Superior temporal gyrus (tissue), 1 donor: ENCODE measurements at regions not wholly inside any gene's neighbourhood (a gene's known extent, or its start where the extent isn't known, plus 50 kb on each side); places are given as distances from the start of the nearest gene placed in this dataset.
"Not testable (repeated sequence)": the region's sequence is repeated elsewhere in the genome, so short reads cannot be mapped to it uniquely, and the experiment has no call there.

ENCODE experiments used
- DNase-seq: peaks from one replicate; pipeline ENCODE4 v3.0.0-alpha.2; 2016; ENCODE audit errors: extremely low spot score

- DNase-seq = peak; percentile 77
These were observed 171.6 kb downstream of the PCDH10 start for GRCh38 chr4:133320576-133321170.

- peak; percentile 61 for DNase-seq
These were observed 167.8 kb downstream of the PCDH10 start for GRCh38 chr4:133316909-133317308.

GRCh38 chr4:133314991-133315390, 165.9 kb downstream of the PCDH10 start:
- no peak for DNase-seq

GRCh38 chr4:133287396-133287795, 138.3 kb downstream of the PCDH10 start:
- DNase-seq = no peak

GRCh38 chr4:133278591-133278990, 129.5 kb downstream of the PCDH10 start:
- no peak for DNase-seq

- DNase-seq = not testable (repeated sequence)
These were observed 128.8 kb downstream of the PCDH10 start for GRCh38 chr4:133277940-133278339.

GRCh38 chr4:133275246-133275645, 126.2 kb downstream of the PCDH10 start:
- no peak for DNase-seq

GRCh38 chr4:133273401-133273800, 124.3 kb downstream of the PCDH10 start:
- no peak for DNase-seq

- no peak for DNase-seq
These were observed 121.0 kb downstream of the PCDH10 start for GRCh38 chr4:133270021-133270570.

GRCh38 chr4:133268205-133268604, 119.1 kb downstream of the PCDH10 start:
- no peak for DNase-seq

GRCh38 chr4:133267506-133267905, 118.4 kb downstream of the PCDH10 start:
- not testable (repeated sequence) for DNase-seq

GRCh38 chr4:133266966-133267365, 117.9 kb downstream of the PCDH10 start:
- not testable (repeated sequence) for DNase-seq

GRCh38 chr4:133264251-133264650, 115.2 kb downstream of the PCDH10 start:
- DNase-seq = not testable (repeated sequence)

GRCh38 chr4:133263104-133263503, 114.0 kb downstream of the PCDH10 start:
- DNase-seq = no peak

- no peak for DNase-seq
These were observed 98.8 kb downstream of the PCDH10 start for GRCh38 chr4:133247861-133248260.

GRCh38 chr4:133245226-133245625, 96.1 kb downstream of the PCDH10 start:
- no peak for DNase-seq
